NCI-H2196 (cell line): ENCODE measurements at regions not wholly inside any gene's neighbourhood (a gene's known extent, or its start where the extent isn't known, plus 50 kb on each side); places are given as distances from the start of the nearest gene placed in this dataset.
A peak's percentile ranks its signal among the peaks of the same experiment; 100 is the strongest.
"Not testable (repeated sequence)": the region's sequence is repeated elsewhere in the genome, so short reads cannot be mapped to it uniquely, and the experiment has no call there.

ENCODE experiments used
- DNase-seq: peaks from one replicate; lab custom pipeline; 2025; ENCODE audit not compliant: unreplicated experiment; lab: John Stamatoyannopoulos, UW

GRCh38 chr5:101532430-101532829 lies 629.3 kb upstream of the ST8SIA4 start:
- DNase-seq: no peak

- no peak for DNase-seq
Observed at GRCh38 chr5:101531026-101531425, 627.9 kb upstream of the ST8SIA4 start.

- DNase-seq: not testable (repeated sequence)
Observed at GRCh38 chr5:101529094-101529493, 626.0 kb upstream of the ST8SIA4 start.

GRCh38 chr5:101520417-101520816 lies 617.3 kb upstream of the ST8SIA4 start:
- no peak for DNase-seq

- no peak for DNase-seq
Observed at GRCh38 chr5:101517795-101518194, 614.7 kb upstream of the ST8SIA4 start.

GRCh38 chr5:101515721-101516120 lies 612.6 kb upstream of the ST8SIA4 start:
- no peak for DNase-seq

GRCh38 chr5:101505891-101506570 lies 602.9 kb upstream of the ST8SIA4 start:
- DNase-seq: no peak

DNA sequence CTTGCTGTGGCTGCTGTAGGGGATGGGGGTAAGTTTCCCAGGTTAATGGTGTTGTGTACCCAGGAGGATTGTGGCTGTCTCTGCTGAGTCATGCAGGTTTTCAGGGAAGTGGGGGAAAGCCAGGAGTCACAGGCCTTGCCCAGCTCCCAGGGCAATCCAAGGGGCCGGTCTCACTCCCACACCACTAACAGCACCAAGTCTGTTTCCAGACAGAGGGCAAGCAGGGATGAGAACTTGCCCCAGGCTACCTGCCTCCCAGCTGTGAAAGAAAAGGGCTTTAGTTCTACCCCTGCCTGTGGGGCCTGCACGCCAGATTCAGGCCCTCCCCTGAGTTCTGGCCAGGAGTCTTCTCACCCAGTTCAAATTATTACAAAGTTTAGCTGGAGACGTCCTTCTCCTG lies 579.8 kb upstream of the ST8SIA4 start:
- no peak for DNase-seq

- no peak for DNase-seq
Observed at GRCh38 chr5:101473483-101473882, 570.4 kb upstream of the ST8SIA4 start.

GRCh38 chr5:101461455-101461854 lies 558.4 kb upstream of the ST8SIA4 start:
- DNase-seq: no peak

- DNase-seq: no peak
Observed at GRCh38 chr5:101458587-101458986, 555.5 kb upstream of the ST8SIA4 start.

DNA sequence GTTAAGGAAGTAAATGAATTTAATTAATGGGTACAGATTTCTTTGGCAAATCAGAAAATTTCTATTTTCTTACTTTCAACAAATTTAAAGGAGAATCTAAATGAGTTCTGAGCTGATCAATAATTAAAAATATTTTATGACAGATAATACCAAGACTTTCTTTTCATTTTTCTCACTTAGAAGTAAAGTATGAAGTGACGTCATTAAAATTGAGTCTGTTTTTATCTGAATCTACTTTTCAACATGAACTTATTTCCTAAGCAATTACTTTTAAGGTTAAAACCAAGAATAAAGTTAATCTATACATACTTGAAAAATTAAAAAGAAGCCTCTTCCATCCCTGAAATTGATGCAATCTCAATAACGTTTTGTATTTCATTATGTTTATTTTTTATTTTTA lies 552.8 kb upstream of the ST8SIA4 start:
- DNase-seq: no peak

DNA sequence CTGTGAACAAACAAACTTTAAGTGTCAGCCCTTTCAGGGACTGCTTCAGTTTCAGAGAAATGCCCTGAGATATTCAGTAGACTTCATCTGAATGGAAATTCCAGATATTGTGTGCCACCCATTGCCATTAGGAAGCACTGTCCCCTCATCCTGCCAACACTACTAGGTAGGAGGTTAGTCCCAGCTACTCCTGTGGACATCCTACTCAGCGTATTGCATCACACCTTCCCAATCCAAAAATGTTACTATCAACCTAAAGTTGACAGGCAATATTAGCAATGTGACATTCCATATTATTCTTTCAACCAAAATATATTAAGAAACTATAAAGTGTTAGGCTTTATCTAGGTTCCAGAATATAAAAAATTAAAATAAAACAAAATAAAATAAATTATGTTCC lies 552.0 kb upstream of the ST8SIA4 start:
- DNase-seq: no peak

DNA sequence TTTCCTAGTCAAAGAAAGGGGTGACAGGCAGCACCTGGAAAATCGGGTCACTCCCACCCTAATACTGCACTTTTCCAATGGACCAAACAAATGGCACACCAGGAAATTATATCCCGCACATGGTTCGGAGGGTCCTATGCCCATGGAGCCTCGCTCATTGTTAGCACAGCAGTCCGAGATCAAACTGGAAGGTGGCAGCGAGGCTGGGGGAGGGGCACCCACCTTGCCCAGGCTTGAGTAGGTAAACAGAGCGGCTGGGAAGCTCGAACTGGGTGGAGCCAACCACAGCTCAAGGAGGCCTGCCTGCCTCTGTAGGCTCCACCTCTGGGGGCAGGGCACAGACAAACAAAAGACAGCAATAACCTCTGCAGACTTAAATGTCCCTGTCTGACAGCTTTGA lies 539.2 kb upstream of the ST8SIA4 start:
- not testable (repeated sequence) for DNase-seq

GRCh38 chr5:101440173-101440572 lies 537.1 kb upstream of the ST8SIA4 start:
- no peak for DNase-seq

DNA sequence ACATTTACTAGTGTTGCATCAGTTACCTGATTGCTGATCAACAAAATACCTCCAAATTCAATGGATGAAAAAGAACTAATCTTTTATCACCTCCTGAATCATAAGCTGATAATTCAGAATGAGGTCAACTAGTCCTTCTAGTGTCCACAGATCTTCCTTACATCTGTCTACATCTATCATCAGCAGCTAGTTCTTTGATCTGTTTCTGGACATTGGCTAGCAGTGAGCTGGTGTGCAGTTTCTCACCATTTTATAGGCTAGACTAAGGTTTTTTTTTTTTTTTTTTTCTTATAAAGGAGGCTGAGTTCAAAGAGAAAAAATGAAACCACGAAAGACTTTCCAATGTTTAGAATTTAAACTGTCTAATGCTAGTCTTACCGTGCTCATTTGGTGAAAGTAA lies 534.3 kb upstream of the ST8SIA4 start:
- no peak for DNase-seq

DNA sequence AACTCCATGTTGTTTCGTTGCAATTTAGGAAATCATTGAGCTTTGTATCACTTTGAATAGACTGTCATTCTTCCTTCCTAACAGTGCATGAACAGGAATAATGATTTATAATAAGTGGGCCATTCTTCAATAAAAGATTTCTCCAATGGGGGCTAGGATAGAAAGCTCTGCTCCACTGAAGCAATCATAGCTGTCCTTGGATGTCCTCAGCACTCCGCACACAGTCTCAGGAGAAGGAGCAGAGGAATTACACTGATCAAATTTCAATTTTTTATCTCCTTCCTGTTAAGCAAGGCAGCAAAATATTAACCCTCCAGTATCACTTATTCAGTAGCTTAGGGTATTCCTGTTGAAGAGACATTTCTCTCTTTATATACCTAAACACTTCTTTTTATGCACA lies 532.7 kb upstream of the ST8SIA4 start:
- DNase-seq: no peak

DNA sequence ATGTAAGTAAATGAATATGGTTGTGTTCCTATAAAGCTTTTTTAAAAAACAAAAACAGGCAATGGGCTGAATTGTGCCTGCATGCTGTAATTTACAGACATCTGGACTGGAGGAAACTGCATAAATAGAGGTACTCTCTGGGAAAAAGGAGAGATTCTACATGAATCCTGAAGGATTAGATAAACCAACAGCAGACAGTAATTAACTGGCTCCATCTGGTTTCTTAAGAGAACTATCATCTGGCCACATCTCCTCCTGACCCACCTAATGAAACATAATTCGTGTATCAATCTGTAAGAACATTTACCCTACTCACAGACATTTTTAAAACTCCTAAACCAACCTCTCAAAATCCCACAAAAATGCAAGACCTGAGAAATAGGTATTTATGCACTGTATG lies 528.1 kb upstream of the ST8SIA4 start:
- DNase-seq: no peak

- no peak for DNase-seq
Observed at GRCh38 chr5:101430551-101430950, 527.5 kb upstream of the ST8SIA4 start.

DNA sequence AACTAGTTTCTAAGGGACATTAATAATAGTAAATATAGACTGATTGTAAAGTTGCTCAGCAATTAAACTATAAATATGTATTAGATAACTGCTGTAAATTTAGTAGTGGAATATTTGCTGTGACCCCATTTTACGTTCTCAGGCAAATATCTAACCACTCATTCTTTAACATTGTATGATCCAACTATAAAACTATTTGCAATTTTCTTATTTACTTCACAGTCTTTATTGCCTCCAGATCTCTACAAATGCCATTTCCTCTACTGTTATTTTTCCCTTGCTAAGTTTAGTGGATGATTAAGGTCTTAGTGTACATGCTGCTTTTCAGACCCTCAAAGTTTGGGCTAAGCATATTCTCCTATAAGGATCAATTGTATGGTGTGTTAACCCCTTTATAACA lies 526.2 kb upstream of the ST8SIA4 start:
- no peak for DNase-seq

- DNase-seq: no peak
Observed at GRCh38 chr5:101425339-101425859, 522.3 kb upstream of the ST8SIA4 start.

GRCh38 chr5:101424530-101425175 lies 521.6 kb upstream of the ST8SIA4 start:
- peak; percentile 46 for DNase-seq

- DNase-seq: no peak
Observed at GRCh38 chr5:101418713-101419118, 515.6 kb upstream of the ST8SIA4 start.
